Epidermal melanocyte (primary cell): ENCODE measurements at regions not wholly inside any gene's neighbourhood (a gene's known extent, or its start where the extent isn't known, plus 50 kb on each side); places are given as distances from the start of the nearest gene placed in this dataset.

Experiments
- DNase-seq: peaks from one replicate; pipeline ENCODE4 v3.0.0; 2011; ENCODE audit warnings: low spot score; ENCODE audit not compliant: insufficient read length

GRCh38 chr10:107873007-107873406 lies 708.5 kb upstream of the SORCS1 start:
- no peak for DNase-seq

GRCh38 chr10:107865691-107866090 lies 701.2 kb upstream of the SORCS1 start:
- no peak for DNase-seq

DNA sequence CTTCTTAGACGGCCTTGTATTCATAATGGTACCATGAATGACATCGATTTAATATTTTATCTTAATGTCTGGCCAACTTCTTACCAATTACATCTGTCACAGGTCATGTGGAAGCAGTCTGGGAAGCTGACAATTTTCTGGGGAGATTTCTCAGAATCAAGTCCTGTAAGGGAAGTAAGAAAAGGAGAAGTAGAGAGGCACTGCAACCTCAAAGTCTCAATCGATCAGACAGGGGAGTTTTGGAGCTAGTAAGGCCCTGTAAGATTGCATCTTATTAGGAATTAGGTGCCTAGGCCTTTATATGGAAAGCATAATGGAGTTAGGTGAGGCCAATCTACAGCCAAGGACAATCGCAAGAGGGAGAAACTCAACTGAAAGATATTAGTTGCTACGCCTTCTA lies 694.6 kb upstream of the SORCS1 start:
- no peak for DNase-seq

DNA sequence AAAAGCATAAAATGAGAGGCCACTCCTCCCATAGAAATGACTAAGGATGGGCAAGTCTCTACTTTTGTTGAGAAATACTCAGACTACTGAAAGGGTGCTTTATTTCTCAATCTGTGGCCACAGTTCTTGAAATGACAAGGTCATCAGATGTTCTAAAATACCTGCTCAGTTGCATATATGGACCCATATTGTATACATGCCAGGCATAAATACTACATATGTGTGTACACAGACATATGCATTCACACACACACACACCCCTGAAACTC lies 691.5 kb upstream of the SORCS1 start:
- DNase-seq: no peak

DNA sequence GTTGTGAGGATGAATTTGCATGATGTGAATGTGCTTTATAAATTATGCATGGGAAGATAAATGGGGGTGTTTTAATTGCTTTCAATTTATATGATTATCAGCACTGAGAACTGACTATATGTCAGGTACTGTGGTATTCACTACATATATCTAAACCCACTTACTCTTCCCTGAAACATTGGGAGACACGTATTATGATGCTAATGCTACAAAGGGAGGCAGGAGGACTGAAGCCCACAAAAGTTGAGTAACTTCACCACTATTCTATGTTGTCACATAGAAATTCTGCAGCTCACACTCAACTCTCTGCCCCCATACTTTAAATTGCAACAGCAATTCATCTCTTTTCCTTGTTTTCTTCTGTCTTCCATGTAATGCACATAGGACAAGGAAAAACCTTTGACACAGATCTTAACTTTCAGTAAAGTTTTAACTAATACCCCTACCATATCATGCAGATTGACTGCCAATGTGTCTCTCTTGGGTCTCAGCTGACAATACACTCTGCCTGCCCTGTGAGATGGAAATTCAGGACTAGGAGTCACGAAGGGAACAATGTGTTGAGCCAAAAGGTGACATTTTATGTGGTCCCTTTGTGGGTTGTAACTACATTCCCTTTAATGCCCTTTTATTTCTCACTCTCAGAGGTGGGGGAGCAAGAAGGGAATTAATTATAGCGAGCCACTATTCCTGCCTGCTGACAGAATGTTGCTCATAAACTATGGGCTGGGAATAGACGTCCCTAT lies 691.0 kb upstream of the SORCS1 start:
- DNase-seq: no peak

GRCh38 chr10:107848726-107849360 lies 684.3 kb upstream of the SORCS1 start:
- DNase-seq: no peak

DNA sequence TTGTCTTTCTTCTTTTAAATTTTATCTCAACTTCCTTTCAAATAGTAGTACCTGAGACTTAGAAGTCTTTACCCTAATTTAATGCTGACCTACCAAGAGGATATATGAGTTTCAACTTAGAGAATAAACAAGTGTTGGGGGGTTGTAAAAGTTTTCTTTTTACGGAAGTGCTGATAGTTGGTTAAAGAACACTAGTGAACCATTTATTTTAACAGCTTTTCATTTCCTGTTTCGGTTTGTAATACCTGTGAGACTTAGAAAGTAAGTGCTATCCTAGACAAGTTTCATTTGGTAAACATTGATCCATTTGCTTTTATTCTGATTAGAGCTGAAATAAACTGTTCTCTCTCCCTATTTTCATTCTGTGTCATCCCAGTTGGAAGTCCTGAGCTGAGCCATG lies 683.1 kb upstream of the SORCS1 start:
- no peak for DNase-seq

DNA sequence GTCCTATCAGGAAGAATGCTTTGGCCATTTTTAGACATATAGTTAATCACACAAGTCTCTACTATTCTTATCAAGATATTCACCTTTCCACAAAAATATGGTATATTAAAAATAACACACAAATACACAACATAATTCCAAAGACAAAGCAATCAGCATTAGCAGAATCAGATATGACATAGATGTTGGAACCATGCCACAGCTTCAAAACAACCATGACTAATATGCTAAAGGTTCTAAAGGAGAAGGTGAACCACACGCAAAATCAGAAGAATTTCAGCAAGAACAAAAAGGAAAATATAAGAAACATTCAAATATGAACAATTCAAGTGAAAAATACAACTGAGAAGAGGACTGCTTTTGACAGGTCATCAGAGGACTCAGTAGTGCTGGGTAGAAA lies 670.2 kb upstream of the SORCS1 start:
- no peak for DNase-seq

- DNase-seq: no peak
These were observed 667.3 kb upstream of the SORCS1 start for GRCh38 chr10:107831772-107832171.

DNA sequence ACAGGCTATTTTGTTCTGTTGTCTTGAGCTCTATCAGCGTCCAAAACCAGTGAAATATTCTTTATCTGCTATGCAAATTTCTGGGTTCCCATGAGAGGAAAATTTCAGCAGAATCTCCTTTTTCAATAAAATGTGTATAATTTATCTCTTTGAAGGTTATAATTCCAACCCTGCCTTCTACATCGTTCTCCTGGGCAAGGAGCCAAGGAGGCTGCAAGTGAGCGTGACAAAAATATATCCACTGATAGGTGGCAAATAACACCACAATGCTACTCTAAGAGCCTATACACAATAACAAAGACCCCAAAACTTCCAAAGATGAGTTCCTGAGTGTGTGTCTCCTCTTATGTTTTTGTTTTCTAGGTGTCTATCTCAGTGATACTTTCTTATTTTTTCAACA lies 664.7 kb upstream of the SORCS1 start:
- DNase-seq: no peak

GRCh38 chr10:107826171-107826570 lies 661.7 kb upstream of the SORCS1 start:
- DNase-seq: no peak

- DNase-seq: peak; percentile 29
These were observed 650.5 kb upstream of the SORCS1 start for GRCh38 chr10:107814865-107815487.

DNA sequence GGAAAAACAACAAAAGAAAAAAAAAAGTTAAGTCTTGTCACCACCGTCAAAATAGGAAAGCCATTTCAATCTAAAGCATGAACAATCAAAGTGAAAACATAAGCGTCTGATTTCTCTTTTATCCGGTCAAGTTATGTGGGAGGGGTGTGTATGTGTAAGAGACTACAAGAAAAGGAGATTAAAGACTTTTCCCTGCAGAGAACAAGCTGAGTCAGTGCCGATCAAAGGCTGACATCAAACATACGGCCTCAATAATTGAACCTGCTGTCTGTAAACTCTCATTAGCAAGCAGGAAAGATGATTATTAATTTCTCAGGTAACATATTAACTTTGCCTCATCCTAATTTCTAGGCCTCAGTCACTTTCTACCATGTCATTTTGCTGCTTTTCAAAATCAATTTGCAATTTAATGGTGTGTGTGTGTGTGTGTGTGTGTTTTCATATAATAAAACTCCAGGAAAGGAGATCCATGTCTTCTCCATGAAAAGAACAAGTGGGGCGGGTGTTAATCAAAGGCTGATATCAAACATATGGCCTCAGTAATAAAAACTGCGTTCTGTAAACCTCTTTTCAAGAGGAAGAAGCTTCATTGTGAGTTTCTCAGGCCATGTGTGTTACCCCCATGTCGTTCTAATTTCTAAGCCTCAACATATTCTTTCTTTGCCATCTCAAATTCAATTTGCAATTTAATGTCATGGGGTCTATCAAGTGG lies 649.1 kb upstream of the SORCS1 start:
- DNase-seq: no peak

DNA sequence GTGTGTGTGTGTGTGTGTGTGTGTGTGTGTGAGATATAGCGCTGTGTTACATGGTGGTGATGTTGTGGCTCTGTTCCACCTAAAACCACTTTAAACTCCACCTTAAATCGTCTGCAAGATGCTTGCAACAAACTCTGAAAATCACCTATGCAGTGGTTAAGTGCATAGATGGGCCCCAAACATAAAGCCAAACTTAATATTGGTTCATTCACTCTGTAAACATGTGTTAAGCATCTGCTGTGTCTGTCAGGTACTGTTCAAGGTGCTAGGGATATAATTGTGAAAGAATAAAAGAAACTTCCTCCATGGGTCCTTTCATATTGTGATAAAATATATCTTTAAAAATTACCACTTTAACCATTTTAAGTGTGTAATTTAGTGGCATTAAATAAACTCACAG lies 645.4 kb upstream of the SORCS1 start:
- no peak for DNase-seq

DNA sequence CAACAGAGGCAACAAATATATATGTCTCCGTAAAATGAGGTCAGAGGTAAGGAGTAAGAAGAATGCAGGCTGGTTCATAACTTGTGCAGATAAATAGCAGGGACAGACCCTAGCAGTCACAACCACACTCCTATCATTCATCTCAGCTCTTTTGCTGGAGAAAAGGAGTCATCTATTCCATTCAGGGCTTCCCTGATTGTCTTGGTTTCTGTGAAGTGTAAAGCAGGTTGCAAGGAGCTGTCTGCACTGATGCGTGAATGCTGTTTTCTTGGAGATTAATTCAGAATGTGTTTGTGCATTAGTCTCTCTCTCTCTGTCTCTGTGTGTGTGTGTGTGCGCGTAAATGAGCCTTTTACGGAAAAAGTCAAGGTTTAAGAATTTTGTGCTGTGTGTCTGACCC lies 643.3 kb upstream of the SORCS1 start:
- no peak for DNase-seq

DNA sequence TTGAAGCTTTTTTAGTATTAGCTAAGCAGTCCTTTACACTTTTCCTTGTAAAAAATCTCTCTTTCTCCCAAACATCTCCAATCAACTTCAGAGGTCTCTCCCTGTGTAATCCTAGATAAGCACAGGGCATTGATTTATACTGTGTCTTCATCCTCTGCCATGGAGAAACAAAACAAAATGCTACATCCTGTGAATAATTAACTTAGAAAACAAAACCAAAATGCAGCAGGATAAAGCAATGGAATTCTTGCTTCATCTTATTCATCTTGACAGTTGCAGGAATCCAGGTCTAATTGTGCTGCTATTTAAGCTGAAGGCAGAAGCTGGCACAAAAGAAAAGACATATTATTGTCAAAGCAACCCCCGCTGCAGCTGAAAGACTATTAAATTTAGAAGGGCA lies 641.5 kb upstream of the SORCS1 start:
- DNase-seq: no peak

DNA sequence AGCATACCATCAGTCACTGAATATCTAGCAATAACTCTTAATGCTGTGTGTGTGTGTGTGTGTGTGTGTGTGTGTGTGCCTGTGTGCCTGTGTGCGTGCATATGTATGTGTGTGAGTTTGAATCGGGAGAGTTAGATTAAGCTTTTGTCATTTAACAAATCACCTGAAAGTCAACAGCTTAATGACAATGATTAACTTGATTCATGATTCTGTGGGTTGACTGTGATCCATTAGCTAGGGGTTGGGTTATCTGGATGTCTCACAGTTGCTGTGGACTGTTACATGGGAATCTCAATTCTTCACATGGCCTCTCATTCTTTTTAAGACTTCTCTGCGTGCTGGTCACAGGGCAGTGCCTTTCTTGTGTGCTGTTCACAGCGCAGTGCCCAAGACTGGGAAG lies 639.0 kb upstream of the SORCS1 start:
- no peak for DNase-seq

GRCh38 chr10:107800061-107800460 lies 635.6 kb upstream of the SORCS1 start:
- no peak for DNase-seq

DNA sequence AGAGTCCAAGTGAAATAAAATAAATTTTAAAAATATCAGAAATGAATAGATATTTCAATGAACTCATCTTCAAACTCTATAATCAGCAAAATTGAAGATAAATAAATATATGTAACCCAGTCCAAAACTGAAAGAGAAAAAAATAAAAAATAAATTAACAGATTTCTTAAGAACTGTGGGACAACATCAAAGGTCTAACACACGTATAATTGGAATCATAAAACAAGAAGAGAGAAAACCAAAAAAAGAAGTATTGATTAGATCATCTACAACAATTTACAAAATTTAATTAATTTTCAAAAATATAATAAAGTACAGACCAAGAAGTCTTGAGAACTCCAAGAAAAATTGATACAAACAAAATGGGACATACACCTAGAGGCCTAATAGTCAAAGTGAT lies 625.8 kb upstream of the SORCS1 start:
- no peak for DNase-seq

DNA sequence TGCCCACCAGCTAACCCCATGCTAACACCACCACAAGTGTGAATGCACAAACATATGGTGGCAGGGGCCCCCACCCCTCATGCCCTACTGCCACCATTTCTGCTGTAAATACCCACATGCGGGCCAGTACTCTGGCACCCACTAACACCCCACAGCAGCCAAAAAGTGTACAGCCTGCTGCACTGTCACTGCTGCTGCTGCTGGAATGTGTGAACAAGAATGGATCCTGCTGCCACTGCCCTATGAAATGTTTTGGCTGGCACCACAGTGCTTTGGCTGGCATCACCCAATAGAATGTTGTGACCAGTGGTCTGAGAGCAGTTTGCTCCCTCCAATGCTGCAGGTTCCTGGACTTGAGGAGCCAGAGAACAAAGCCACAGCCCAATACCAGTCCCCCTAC lies 606.6 kb upstream of the SORCS1 start:
- DNase-seq: no peak

- no peak for DNase-seq
These were observed 602.7 kb upstream of the SORCS1 start for GRCh38 chr10:107767185-107767584.

GRCh38 chr10:107754814-107755213 lies 590.3 kb upstream of the SORCS1 start:
- DNase-seq: no peak

GRCh38 chr10:107749235-107749634 lies 584.7 kb upstream of the SORCS1 start:
- DNase-seq: no peak
